ENCODE measurements at regions not wholly inside any gene's neighbourhood (a gene's known extent, or its start where the extent isn't known, plus 50 kb on each side); places are given as distances from the start of the nearest gene placed in this dataset.

- TF ChIP-seq CTCF (IDR thresholded peaks at IDR 0.05; ENCODE audit: low read length) = no peak
- no peak for TF ChIP-seq EZH2 (IDR thresholded peaks at IDR 0.05; ENCODE audit: borderline replicate concordance, low read length)
These were observed 825.1 kb downstream of the SLC4A3 start for GRCh38 chr2:220452561-220452960.

Data from OCI-LY1 (cell line).